ENCODE measurements at regions not wholly inside any gene's neighbourhood (a gene's known extent, or its start where the extent isn't known, plus 50 kb on each side); places are given as distances from the start of the nearest gene placed in this dataset.

- no peak for DNase-seq
Measured at GRCh38 chr12:29053567-29053966, 95.5 kb upstream of the FAR2 start.

- no peak for DNase-seq
Measured at GRCh38 chr12:29054858-29055663, 94.0 kb upstream of the FAR2 start.

GRCh38 chr12:29066011-29066588, 83.0 kb upstream of the FAR2 start:
- no peak for DNase-seq

GRCh38 chr12:29067430-29067829, 81.6 kb upstream of the FAR2 start:
- no peak for DNase-seq

GRCh38 chr12:29070309-29070708, 78.8 kb upstream of the FAR2 start:
- DNase-seq: no peak

- no peak for DNase-seq
Measured at GRCh38 chr12:29071099-29071498, 78.0 kb upstream of the FAR2 start.

- DNase-seq: peak; percentile 34
Measured at GRCh38 chr12:29072631-29073030, 76.4 kb upstream of the FAR2 start.

GRCh38 chr12:29073631-29074239, 75.3 kb upstream of the FAR2 start:
- peak; percentile 64 for DNase-seq

- no peak for DNase-seq
Measured at GRCh38 chr12:29081101-29081500, 68.0 kb upstream of the FAR2 start.

- no peak for DNase-seq
Measured at GRCh38 chr12:29082522-29082921, 66.6 kb upstream of the FAR2 start.

- DNase-seq: no peak
Measured at GRCh38 chr12:29086325-29087271, 62.5 kb upstream of the FAR2 start.

GRCh38 chr12:29088611-29089219, 60.4 kb upstream of the FAR2 start:
- DNase-seq: no peak
